Activated T-helper 1 cell treated with anti-CD3 and anti-CD28 coated beads, Interleukin-12 subunit alpha, Interleukin-12 subunit beta, Interleukin-2, Interleukin-4 antibody, amounts not matched to agents 30 ng/mL and 10 ng/mL and 1 ng/mL, durations not matched to agents 14 hours and 24 hours and 36 hours (primary cell): ENCODE measurements at regions not wholly inside any gene's neighbourhood (a gene's known extent, or its start where the extent isn't known, plus 50 kb on each side); places are given as distances from the start of the nearest gene placed in this dataset.

Experiments used
- DNase-seq: peaks from one replicate; pipeline ENCODE4 v3.0.0; 2021; ENCODE audit warnings: low spot score
- H3K27ac Mint-ChIP-seq: one replicate; pipeline ENCODE4 v1.8.0; 2021; ENCODE audit warnings: mild to moderate bottlenecking, mixed read lengths
- H3K27me3 Mint-ChIP-seq: one replicate; pipeline ENCODE4 v1.8.0; 2022; ENCODE audit warnings: mild to moderate bottlenecking, moderate library complexity, mixed read lengths; ENCODE audit not compliant: insufficient read depth
- H3K36me3 Mint-ChIP-seq: one replicate; pipeline ENCODE4 v1.8.0; 2021; ENCODE audit warnings: low read depth, mixed read lengths
- H3K4me1 Mint-ChIP-seq: one replicate; pipeline ENCODE4 v1.8.0; 2021; ENCODE audit warnings: low read depth, mixed read lengths
- H3K4me3 Mint-ChIP-seq: one replicate; pipeline ENCODE4 v1.8.0; 2021; ENCODE audit warnings: mild to moderate bottlenecking, moderate library complexity, mixed read lengths
- H3K9me3 Mint-ChIP-seq: one replicate; pipeline ENCODE4 v1.8.0; 2021; ENCODE audit warnings: mixed read lengths
- intact Hi-C: fragments of 100-400 bp; cut with micrococcal nuclease; formaldehyde crosslinking; loops from one replicate; pipeline ENCODE4 v1.15.1; 2024

DNA sequence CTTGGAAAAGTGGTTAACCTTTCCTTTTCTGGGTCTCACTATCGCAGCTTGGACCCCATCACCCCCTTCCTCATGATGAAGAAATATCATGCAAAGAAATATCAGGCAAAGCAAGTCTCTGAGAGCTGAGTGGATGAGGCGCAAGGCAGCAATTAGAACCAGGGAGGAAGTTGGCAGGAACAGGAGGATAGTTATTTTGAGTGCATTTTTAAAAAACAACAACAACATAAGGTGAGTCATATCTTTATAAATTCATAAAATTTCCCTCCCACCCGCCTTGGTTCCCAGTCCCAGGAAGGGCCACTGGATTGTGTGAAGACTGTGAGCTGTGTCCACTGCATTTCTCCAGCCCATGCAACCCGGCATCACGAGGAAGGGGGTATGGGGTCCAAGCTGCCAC lies 316.9 kb upstream of the TLE3 start:
- no peaks in the 10 kb centered on the region for H3K4me1 Mint-ChIP-seq
- no peaks in the 10 kb centered on the region for H3K36me3 Mint-ChIP-seq

DNA sequence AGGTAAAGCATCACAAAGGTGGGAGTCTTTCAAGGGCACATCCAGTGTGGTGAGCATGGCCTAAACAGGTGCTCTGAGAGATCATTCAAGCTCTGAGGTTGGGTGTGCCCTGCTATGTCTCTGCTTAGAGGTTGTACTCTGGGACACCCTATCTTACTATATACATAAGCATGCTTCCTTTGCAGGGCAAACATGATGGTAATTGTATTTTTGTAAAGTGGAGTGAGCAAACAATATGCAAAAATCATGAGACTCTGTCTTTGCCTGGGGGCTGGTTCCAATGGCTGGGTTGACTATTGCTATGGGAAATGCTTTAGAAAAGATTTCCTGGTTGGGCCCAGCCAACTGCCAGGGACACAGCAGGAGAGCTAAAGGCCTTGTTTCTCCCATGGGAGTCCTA lies 315.1 kb upstream of the TLE3 start:
- Mint-ChIP-seq H3K27ac (no peak overlapping the region), H3K36me3 (no peaks in the 10 kb centered on the region), H3K4me1 (no peaks in the 10 kb centered on the region), H3K27me3 (peaks cover 15% of the 10 kb centered on the region), H3K4me3 (no peak overlapping the region), H3K9me3 (no peaks in the 10 kb centered on the region)
- intact Hi-C loops: no loop called here
- no peak for DNase-seq

More for the DNA sequence above, 316.9 kb upstream of the TLE3 start:
- H3K9me3 Mint-ChIP-seq: no peaks in the 10 kb centered on the region
- H3K4me3 Mint-ChIP-seq: no peak overlapping the region
- H3K27ac Mint-ChIP-seq: no peak overlapping the region
- peaks cover 20% of the 10 kb centered on the region for H3K27me3 Mint-ChIP-seq
- intact Hi-C loops: no loop called here
- no peak for DNase-seq

DNA sequence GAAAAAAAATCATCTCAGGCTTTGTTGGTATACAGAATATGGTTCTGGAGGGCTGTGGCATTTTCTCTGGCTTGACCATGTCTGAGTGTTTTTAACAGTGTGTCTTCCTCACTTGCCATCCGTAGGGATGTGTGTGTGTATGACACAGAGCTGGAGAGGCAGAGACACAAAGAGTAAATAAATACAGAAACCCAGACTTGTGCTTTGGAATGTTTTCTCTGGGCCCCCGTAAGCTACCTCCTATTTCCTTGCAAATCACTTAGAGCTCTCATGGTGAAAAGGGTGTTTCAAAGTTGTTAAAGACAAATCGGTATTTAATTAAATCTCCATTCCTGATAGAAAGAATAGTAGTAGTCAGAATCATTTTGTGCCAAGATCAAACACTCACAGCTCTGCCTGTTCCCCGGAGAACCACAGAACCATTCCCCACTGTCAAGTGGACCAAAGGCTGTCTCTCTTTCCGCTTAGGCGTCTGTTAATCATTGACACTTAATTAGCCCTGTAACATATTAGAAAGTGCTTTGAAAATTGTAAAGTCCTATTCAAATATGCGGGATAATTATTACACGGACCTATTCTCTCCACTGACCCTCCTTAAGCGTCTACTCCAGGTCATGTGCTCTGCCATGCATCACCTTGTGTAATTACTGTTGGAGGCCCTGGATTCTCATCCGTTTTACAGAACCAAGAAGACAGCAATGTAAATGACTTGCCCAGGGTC lies 313.6 kb upstream of the TLE3 start:
- no peak for DNase-seq
- Mint-ChIP-seq H3K4me3 (no peak overlapping the region), H3K27ac (no peak overlapping the region), H3K9me3 (no peaks in the 10 kb centered on the region), H3K4me1 (no peaks in the 10 kb centered on the region), H3K27me3 (peaks cover 25% of the 10 kb centered on the region), H3K36me3 (no peaks in the 10 kb centered on the region)
- intact Hi-C loops: no loop called here

DNA sequence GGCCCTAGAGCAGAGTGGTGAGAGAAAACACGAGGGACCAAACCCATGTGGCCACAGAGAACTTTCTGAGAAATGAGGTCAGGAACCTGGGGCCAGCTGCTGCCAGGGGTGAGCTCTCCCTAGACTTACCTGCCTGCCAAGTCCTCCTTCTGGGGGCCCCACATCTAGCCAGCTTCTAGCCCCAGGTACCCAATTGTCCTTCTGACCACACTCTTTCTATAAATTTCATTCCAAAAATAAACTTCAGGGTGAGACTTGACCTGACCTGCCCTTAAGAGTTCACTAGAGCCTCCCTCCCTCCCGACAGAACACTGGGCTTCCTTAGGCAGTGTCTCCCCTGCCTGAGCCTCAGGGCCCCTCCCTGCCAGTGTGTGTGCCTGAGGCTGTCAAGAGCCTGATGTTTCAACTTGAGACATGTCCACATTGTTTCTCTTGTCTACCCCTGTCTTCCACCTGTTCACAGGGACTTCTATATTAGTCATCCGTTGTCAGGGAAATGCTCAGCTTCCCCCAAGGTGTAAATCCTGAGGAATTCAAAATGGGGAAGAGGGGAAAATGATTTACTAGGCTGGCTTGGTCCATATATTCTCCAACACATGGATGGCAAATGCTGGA lies 312.8 kb upstream of the TLE3 start:
- no peaks in the 10 kb centered on the region for H3K36me3 Mint-ChIP-seq
- H3K9me3 Mint-ChIP-seq: no peaks in the 10 kb centered on the region
- intact Hi-C loops: no loop called here
- H3K27ac Mint-ChIP-seq: no peak overlapping the region
- H3K27me3 Mint-ChIP-seq: peaks cover 22% of the 10 kb centered on the region
- no peaks in the 10 kb centered on the region for H3K4me1 Mint-ChIP-seq
- no peak overlapping the region for H3K4me3 Mint-ChIP-seq
- no peak for DNase-seq

DNA sequence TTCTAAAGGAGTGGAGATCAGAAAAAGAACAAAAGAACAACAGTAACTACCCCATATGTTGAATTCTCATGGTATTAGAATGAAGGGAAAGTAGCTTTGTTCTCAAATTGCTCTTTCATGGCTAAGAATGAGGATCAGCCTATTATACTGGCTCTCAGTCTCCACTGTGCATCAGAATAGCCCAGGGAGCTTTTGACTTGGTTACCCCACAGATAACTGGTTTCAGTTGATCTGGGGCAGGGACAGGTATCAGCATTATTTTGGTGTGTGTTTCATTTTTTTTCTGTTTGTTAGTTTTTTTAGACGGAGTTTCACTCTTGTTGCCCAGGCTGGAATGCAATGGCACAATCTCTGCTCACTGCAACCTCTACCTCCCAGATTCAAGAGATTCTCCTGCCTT lies 311.7 kb upstream of the TLE3 start:
- no peaks in the 10 kb centered on the region for H3K9me3 Mint-ChIP-seq
- no peak overlapping the region for H3K27ac Mint-ChIP-seq
- H3K36me3 Mint-ChIP-seq: no peaks in the 10 kb centered on the region
- H3K27me3 Mint-ChIP-seq: peaks cover 23% of the 10 kb centered on the region
- intact Hi-C loops: no loop called here
- no peak for DNase-seq
- H3K4me1 Mint-ChIP-seq: no peaks in the 10 kb centered on the region
- no peak overlapping the region for H3K4me3 Mint-ChIP-seq

DNA sequence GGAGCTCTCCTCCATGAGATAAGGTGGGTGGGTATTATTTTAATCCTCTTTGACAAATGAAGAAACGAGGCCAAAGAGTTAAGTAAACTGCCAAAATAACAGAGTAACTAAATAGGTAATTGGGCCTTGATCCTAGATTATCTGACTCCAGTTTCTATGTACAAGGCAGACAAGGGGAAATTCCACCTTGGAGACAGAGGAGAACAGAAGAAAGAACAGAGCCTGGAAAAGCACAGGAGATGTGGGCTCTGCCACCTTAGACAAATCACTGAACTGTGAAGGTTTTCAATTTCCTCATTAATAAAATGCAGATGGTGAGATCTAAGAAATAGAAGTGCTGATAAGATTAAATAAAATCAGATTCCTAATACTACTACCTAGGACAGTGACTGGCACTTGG lies 310.2 kb upstream of the TLE3 start:
- H3K9me3 Mint-ChIP-seq: no peaks in the 10 kb centered on the region
- DNase-seq: no peak
- H3K4me3 Mint-ChIP-seq: no peak overlapping the region
- no peaks in the 10 kb centered on the region for H3K36me3 Mint-ChIP-seq
- H3K27me3 Mint-ChIP-seq: peaks cover 23% of the 10 kb centered on the region
- no peak overlapping the region for H3K27ac Mint-ChIP-seq
- no peaks in the 10 kb centered on the region for H3K4me1 Mint-ChIP-seq
- intact Hi-C loops: no loop called here

DNA sequence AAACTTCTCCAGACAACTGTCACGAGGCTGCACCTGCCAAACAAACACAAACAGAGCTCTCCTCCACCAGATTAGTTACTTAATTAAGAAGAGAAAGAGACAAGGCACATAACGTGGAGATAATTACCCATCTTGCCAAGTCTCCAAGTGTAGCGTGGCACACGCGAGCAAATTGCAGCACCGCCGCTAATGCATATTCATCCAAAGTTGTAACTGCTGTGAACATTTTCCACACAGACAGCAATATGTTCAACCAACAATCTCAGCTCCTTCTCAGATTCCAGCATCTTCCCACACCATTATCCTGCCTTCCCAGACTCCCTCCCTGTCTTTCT lies 309.6 kb upstream of the TLE3 start:
- no peak overlapping the region for H3K4me3 Mint-ChIP-seq
- H3K9me3 Mint-ChIP-seq: no peaks in the 10 kb centered on the region
- intact Hi-C loops: no loop called here
- H3K27me3 Mint-ChIP-seq: peaks cover 29% of the 10 kb centered on the region
- H3K4me1 Mint-ChIP-seq: no peaks in the 10 kb centered on the region
- DNase-seq: no peak
- no peak overlapping the region for H3K27ac Mint-ChIP-seq
- H3K36me3 Mint-ChIP-seq: no peaks in the 10 kb centered on the region

DNA sequence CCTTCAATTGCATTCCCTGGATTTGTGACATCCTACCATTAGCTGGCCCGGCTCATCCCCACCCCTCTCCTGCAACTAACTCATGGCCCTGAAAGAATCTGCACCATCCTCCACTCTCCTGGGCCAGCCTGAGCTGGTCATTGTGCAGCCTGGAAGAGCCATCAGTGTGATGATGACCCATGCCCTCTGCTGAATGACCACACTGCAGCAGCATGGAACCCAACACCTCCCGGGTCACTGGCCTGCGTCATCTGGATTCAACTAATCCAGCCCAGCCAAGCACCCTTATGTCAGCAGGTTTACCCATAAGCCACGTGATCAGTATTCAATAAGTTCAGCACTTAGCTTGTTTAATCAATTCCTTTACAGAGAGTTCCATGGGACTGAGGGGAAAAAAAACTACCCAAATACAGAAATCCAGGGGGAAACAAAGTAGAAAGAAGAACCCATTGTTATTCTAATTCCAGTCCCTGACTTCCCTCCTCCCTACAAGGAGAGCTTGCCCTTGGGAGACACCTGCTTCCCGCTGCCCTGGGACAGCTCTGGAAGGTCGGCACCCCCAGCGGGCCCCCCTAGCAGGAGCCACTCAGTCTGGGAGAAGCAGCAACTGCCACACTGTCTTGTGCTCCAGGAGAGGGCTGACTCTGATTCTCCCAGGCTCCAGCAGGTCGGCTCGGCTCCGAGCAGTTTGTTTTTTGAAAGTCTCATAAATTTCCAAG lies 309.1 kb upstream of the TLE3 start:
- H3K4me3 Mint-ChIP-seq: no peak overlapping the region
- H3K9me3 Mint-ChIP-seq: no peaks in the 10 kb centered on the region
- no peaks in the 10 kb centered on the region for H3K36me3 Mint-ChIP-seq
- intact Hi-C loops: no loop called here
- no peak overlapping the region for H3K27ac Mint-ChIP-seq
- no peak for DNase-seq
- peaks cover 32% of the 10 kb centered on the region for H3K27me3 Mint-ChIP-seq
- H3K4me1 Mint-ChIP-seq: no peaks in the 10 kb centered on the region

DNA sequence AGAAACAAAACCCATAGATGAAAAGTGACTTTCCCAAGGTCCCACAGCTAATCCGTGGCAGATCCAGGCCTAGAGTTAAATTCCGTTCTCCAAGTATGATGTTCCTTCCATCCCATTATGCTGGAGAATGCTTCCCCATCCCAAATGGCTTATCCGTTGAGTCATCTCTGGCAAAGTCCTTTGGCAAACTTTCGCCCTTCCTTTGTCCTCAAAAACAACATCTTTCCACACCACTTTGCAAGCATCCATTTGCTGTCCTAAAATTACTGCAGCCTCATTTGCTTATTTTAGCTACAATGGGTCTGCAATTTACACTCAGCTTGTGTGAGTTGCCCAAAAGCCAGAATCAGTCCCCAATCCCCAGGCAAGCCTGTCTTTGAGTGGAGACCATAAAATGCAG lies 304.0 kb upstream of the TLE3 start:
- Mint-ChIP-seq H3K27ac (no peak overlapping the region), H3K4me1 (no peaks in the 10 kb centered on the region), H3K9me3 (no peaks in the 10 kb centered on the region), H3K27me3 (peaks cover 36% of the 10 kb centered on the region), H3K4me3 (no peak overlapping the region), H3K36me3 (no peaks in the 10 kb centered on the region)
- DNase-seq: no peak
- intact Hi-C loops: no loop called here

DNA sequence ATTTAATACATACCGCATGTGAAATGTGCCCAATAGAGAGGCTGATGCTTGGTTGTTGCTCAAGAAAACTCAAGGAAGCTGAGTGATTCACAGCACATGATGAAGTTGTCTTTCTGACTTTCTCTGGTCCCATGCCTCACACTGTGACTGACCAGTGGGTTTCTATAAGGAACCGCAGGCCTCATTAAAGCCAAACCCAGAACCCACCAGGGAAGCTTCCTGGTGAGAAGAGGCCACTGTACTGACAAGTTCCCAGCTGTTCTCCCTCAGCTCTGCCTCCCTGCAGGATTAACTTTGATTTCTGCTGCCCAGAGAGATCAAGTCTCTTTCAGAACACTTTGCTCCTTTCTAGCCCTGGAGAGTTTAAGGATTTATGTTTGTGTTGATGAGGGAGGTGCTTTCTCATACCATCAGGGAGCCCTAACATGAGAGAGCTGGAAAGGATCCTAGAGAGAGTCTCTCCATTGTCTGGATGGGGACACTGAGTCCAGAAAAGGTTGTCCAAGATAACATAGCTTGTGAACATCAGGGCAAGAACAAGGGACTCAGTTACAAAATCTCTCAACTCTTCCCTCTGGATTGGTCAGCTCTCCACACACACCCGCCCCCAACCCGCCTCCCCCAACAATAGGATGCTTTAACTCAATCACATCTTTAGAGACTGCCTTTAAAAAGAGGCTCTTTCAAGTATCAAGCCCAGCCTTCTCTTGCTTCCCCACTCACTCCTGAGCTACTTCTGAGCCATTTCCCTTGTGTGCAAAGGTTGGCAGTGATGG lies 303.2 kb upstream of the TLE3 start:
- H3K4me3 Mint-ChIP-seq: no peak overlapping the region
- peaks cover 35% of the 10 kb centered on the region for H3K27me3 Mint-ChIP-seq
- H3K9me3 Mint-ChIP-seq: no peaks in the 10 kb centered on the region
- H3K27ac Mint-ChIP-seq: no peak overlapping the region
- DNase-seq: no peak
- intact Hi-C loops: no loop called here
- no peaks in the 10 kb centered on the region for H3K4me1 Mint-ChIP-seq
- no peaks in the 10 kb centered on the region for H3K36me3 Mint-ChIP-seq

DNA sequence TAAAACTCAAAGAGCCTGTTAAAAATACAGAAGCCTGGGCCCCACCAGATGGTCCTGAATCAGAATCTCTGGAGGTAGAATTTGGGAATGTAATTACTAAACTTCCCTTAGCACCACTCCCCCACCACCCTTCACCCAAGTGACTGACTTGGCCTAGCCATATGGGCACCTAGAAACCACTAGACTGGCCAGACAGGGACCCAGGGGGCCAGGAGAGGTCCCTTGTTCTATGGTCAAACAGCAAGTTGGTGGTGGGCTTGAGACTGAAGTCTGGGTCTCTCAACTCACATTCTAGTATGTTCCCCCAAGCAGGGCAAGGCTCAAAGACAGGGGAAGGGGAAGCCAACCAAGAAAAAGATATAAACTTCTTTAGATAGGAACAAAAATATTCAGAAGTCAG lies 301.5 kb upstream of the TLE3 start:
- Mint-ChIP-seq H3K4me3 (no peak overlapping the region), H3K36me3 (no peaks in the 10 kb centered on the region), H3K4me1 (no peaks in the 10 kb centered on the region), H3K27ac (no peak overlapping the region), H3K9me3 (no peaks in the 10 kb centered on the region), H3K27me3 (peaks cover 41% of the 10 kb centered on the region)
- intact Hi-C loops: no loop called here
- DNase-seq: no peak

DNA sequence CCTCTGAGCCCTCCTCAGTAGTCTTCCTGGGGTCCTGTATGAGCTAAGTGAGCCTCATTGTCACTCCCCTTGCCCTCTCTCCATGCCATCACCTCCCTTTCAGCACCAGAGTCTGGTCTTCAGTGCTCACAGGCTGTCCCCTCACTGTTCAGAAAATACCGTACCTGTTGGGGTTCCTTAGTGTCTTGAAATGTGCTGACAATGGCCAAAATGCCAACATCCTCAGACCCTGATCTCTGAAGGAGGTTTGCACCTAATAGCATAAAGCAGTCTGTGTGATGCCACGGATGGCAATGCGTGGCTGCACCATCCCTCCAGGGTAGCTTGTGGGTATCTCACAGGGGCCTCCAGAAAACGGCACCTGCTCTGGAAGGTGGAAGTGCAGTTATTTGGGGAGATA lies 301.0 kb upstream of the TLE3 start:
- no peaks in the 10 kb centered on the region for H3K36me3 Mint-ChIP-seq
- H3K4me3 Mint-ChIP-seq: no peak overlapping the region
- H3K4me1 Mint-ChIP-seq: no peaks in the 10 kb centered on the region
- H3K9me3 Mint-ChIP-seq: no peaks in the 10 kb centered on the region
- intact Hi-C loops: no loop called here
- H3K27ac Mint-ChIP-seq: no peak overlapping the region
- H3K27me3 Mint-ChIP-seq: peaks cover 44% of the 10 kb centered on the region
- no peak for DNase-seq

DNA sequence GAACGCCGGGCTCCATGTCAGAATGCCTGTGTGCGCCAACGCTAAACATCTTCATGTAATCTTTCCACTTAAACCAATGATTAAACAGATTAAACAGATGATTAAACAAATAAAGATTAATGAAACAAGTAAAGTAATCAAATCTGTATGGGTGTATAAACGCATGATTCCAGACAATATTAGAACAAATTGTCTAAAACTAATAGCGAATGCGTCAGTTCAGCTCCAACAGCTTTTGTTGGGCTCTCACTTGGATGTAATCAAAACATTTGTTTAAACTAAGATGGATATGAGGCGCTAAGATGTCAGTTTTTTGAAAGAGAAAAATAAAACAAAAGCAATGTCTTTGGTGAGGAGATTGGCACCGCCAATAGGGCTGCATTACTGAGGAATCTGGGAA lies 299.1 kb upstream of the TLE3 start:
- Mint-ChIP-seq H3K4me3 (no peak overlapping the region), H3K4me1 (no peaks in the 10 kb centered on the region), H3K36me3 (no peaks in the 10 kb centered on the region), H3K27ac (no peak overlapping the region), H3K27me3 (peaks cover 35% of the 10 kb centered on the region), H3K9me3 (no peaks in the 10 kb centered on the region)
- intact Hi-C loops: no loop called here
- DNase-seq: no peak
